ENCODE measurements at regions not wholly inside any gene's neighbourhood (a gene's known extent, or its start where the extent isn't known, plus 50 kb on each side); places are given as distances from the start of the nearest gene placed in this dataset.

GRCh38 chr2:19292007-19292406, 66.4 kb downstream of the OSR1 start:
- TF ChIP-seq CTCF (IDR thresholded peaks at IDR 0.05; ENCODE audit: extremely low read depth in 1 of 2, insufficient read depth in 1 of 2, low read depth in 1 of 2, low read length in 2 of 2) = no peak
- TF ChIP-seq POLR2AphosphoS5 (IDR thresholded peaks at IDR 0.05; ENCODE audit: insufficient read depth, low read depth, low read length) = no peak
- TF ChIP-seq JUN (IDR thresholded peaks at IDR 0.05; ENCODE audit: borderline replicate concordance, insufficient read depth, insufficient read length, low read depth) = no peak
- TF ChIP-seq POLR2A (IDR thresholded peaks at IDR 0.05; ENCODE audit: low read depth, low read length) = no peak
- TF ChIP-seq EZH2 (IDR thresholded peaks at IDR 0.05; ENCODE audit: borderline replicate concordance, low read depth, low read length, severe bottlenecking) = no peak
- TF ChIP-seq MAX (IDR thresholded peaks at IDR 0.05; ENCODE audit: insufficient read depth, insufficient read length) = no peak
- TF ChIP-seq FOS (IDR thresholded peaks at IDR 0.05; ENCODE audit: borderline replicate concordance, insufficient read depth, low read length) = no peak
- no peak for TF ChIP-seq MYC (IDR thresholded peaks at IDR 0.05; ENCODE audit: low read depth, low read length)
- no peak for TF ChIP-seq GATA2 (IDR thresholded peaks at IDR 0.05; ENCODE audit: insufficient read depth, insufficient read length, low read depth, low read length)

All from endothelial cell of umbilical vein (primary cell).